ENCODE measurements at regions not wholly inside any gene's neighbourhood (a gene's known extent, or its start where the extent isn't known, plus 50 kb on each side); places are given as distances from the start of the nearest gene placed in this dataset.

DNA sequence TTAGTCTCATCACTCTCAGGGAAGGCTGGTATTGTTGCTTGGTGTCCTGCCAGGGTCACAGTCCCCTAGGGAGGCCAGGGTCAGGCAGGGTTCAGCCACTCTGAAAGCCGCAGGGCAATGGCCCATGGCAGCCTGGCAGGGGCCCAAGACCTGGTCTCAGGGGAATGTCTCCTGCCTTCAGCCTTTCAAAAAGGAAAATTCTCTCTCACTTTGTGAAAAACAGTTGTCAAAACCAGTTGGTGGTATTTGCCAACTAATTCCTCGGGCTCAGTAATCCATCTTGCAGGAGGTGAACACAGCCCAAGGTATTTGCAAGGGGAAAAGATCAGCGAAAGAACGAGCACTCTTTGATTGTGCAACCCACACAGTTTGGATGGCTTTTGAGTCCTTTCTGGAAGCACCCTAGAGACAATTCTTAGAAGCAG is 101.5 kb downstream of the JCAD start:
- peak in 1 of 2 donors; percentile 69 for DNase-seq (ENCODE audit: low read depth in 1 of 2, low spot score in 1 of 2)
- H3K4me3 ChIP-seq: no peak overlapping the region

DNA sequence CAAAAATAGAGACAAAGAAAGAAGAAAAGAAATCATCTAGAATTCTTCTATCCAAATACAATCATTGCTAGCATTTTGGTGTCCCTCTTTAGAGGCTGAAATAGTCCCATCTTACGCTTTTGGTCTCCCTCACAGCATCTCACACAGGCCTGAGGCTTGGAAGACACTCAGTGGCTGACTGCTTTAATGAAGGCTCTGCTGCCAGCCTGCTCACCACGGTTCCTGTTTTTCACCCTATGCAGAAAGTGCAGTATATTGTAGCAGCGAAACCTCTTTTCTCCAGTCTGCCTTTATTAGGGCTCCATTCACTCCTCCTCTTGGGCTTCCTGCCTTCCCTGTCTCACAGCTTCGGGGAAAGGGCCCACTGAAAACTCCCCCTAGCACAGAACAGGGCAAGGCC is 102.2 kb downstream of the JCAD start:
- no peaks in the 10 kb centered on the region for H3K4me1 ChIP-seq (ENCODE audit: low read depth)
- H3K27me3 ChIP-seq: no peaks in the 10 kb centered on the region
- TF ChIP-seq, protein P1, sequence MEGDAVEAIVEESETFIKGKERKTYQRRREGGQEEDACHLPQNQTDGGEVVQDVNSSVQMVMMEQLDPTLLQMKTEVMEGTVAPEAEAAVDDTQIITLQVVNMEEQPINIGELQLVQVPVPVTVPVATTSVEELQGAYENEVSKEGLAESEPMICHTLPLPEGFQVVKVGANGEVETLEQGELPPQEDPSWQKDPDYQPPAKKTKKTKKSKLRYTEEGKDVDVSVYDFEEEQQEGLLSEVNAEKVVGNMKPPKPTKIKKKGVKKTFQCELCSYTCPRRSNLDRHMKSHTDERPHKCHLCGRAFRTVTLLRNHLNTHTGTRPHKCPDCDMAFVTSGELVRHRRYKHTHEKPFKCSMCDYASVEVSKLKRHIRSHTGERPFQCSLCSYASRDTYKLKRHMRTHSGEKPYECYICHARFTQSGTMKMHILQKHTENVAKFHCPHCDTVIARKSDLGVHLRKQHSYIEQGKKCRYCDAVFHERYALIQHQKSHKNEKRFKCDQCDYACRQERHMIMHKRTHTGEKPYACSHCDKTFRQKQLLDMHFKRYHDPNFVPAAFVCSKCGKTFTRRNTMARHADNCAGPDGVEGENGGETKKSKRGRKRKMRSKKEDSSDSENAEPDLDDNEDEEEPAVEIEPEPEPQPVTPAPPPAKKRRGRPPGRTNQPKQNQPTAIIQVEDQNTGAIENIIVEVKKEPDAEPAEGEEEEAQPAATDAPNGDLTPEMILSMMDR (IDR thresholded peaks at IDR 0.05; ENCODE audit: low read depth, low read length): no peak
- no peak overlapping the region for H3K27ac ChIP-seq
- H3K36me3 ChIP-seq: no peaks in the 10 kb centered on the region
- no peaks in the 10 kb centered on the region for H3K9me3 ChIP-seq (ENCODE audit: low read depth)
- H3K4me3 ChIP-seq: no peak overlapping the region
- no peak for DNase-seq (ENCODE audit: low read depth in 1 of 2, low spot score in 1 of 2)

More for the DNA sequence above, 101.5 kb downstream of the JCAD start:
- TF ChIP-seq, protein P1 (IDR thresholded peaks at IDR 0.05; ENCODE audit: low read depth, low read length): no peak
- H3K9me3 ChIP-seq (ENCODE audit: low read depth): no peaks in the 10 kb centered on the region
- H3K36me3 ChIP-seq: no peaks in the 10 kb centered on the region
- H3K27me3 ChIP-seq: no peaks in the 10 kb centered on the region
- no peak overlapping the region for H3K27ac ChIP-seq
- H3K4me1 ChIP-seq (ENCODE audit: low read depth): no peaks in the 10 kb centered on the region

DNA sequence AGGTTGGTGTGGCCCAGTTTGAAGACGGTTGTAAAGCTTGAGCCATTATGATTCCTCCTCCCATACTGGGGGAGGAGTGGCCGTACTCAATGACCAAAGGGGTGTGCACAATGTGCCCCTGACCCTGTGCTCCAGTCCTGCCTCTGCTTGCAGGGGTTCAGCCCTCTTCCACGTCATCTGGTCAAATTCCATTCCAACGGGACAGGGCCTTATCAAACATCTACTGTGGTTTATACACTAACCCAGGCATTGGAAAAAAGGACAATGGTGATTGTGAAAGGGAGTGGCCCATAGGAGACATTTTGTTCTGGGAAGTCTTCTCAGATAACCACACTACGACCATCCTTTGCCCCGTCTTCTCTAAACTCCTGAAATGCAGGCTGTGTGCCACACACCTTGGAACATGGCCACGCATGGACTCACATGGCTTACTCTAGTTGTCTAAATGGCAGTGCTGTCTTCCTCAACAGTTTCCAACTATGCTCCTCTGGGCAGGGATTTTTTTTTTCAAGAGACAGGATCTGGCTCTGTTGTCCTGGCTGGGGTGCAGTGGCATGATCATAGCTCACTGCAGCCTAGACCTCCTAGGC is 103.0 kb downstream of the JCAD start:
- TF ChIP-seq, protein P1 (IDR thresholded peaks at IDR 0.05; ENCODE audit: low read depth, low read length): no peak

DNA sequence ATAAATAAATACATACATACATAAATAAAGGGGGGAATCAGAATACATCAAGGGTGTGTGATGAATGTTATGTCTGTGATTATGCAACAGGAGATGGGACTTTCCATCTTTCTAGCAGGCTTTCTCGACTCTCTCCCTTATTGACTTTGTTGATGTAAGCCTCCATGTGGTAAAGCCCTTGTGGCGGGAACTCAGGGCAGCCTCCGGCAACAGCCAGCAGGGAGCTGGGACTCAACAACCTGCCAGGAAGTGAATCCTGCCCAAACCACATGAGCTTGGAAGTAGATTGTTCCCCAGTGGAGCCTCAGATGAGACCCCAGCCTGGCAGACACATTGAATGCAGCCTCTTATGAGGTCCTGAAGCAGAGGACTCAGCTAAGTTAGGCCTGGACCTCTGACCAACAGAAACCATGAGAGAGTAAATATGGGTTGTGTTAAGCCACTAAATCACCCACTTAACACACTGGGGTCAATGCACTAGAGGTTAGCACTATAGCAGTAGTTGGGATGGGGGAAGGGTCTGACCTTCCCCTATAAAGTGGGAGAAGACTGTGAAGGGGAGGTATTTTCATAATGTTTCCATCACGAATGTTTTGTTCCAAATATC is 104.0 kb downstream of the JCAD start:
- Histone ChIP-seq H3K27ac (no peak overlapping the region), H3K4me1 (ENCODE audit: low read depth) (no peaks in the 10 kb centered on the region)
- DNase-seq (ENCODE audit: low read depth in 1 of 2, low spot score in 1 of 2): peak in 1 of 2 donors; percentile 56

More for the DNA sequence above, 103.0 kb downstream of the JCAD start:
- no peak overlapping the region for H3K27ac ChIP-seq
- H3K36me3 ChIP-seq: no peaks in the 10 kb centered on the region
- no peak overlapping the region for H3K4me3 ChIP-seq
- no peaks in the 10 kb centered on the region for H3K4me1 ChIP-seq (ENCODE audit: low read depth)
- no peaks in the 10 kb centered on the region for H3K27me3 ChIP-seq
- no peaks in the 10 kb centered on the region for H3K9me3 ChIP-seq (ENCODE audit: low read depth)
- DNase-seq (ENCODE audit: low read depth in 1 of 2, low spot score in 1 of 2): peak in 1 of 2 donors; percentile 85

DNA sequence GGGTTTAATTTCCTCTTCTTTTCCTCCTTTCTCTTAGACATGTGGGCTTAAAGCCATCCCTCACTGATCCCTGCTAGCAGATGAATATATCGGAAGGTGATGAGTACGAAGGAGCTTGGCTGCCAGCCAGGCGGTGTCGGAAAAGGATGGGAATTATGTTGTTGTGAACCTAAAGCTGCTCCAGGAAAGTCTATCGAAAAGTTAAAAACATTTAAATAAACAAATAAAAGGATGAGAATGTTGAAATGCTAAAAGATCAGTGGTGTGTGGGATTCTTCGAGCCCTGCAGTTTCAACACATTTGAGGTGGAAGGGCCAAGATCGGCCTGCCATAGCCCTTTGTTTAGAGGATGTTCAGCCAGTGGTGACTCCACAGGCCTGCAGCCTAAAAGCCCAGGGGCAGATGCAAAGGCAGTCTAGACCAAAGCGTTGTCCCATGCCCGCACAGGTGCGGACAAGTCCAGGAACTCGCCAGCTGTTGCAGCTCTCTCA is 107.9 kb downstream of the JCAD start:
- no peaks in the 10 kb centered on the region for H3K9me3 ChIP-seq (ENCODE audit: low read depth)
- H3K36me3 ChIP-seq: no peaks in the 10 kb centered on the region
- H3K4me3 ChIP-seq: no peak overlapping the region
- H3K27ac ChIP-seq: no peak overlapping the region
- TF ChIP-seq, protein P1 (IDR thresholded peaks at IDR 0.05; ENCODE audit: low read depth, low read length): no peak
- no peaks in the 10 kb centered on the region for H3K27me3 ChIP-seq
- no peaks in the 10 kb centered on the region for H3K4me1 ChIP-seq (ENCODE audit: low read depth)
- DNase-seq (ENCODE audit: low read depth in 1 of 2, low spot score in 1 of 2): peak in 1 of 2 donors; percentile 88

More for the DNA sequence above, 104.0 kb downstream of the JCAD start:
- Histone ChIP-seq H3K36me3 (no peaks in the 10 kb centered on the region), H3K9me3 (ENCODE audit: low read depth) (no peaks in the 10 kb centered on the region), H3K4me3 (no peak overlapping the region), H3K27me3 (no peaks in the 10 kb centered on the region)
- TF ChIP-seq, protein P1 (IDR thresholded peaks at IDR 0.05; ENCODE audit: low read depth, low read length): no peak

All from cardiac muscle cell (in vitro differentiated cells and primary cell).